ENCODE measurements at regions not wholly inside any gene's neighbourhood (a gene's known extent, or its start where the extent isn't known, plus 50 kb on each side); places are given as distances from the start of the nearest gene placed in this dataset.

DNA sequence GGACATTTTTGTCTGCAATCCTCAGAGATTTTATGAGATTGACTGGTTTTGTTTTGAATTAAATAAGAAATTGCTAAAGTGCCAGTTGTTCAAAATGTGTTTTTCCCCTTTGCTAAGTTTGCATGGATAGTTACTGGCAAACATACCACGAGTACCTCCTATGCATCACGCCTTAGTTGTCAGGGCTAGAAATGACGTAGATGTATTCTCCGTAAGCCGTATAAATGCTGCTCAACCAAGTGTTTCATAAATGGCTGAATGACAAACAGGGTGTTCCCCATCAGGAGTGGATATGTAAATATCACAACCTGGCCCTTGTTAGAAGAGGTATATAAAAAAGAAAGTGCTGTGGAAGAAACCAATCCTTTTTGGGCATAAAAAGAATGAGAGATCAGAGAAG, 341.1 kb upstream of the ZFP64 start:
- Histone ChIP-seq H3K79me2 (ENCODE audit: insufficient read depth, low read depth, low read length) (no peaks in the 10 kb centered on the region), H3K4me1 (ENCODE audit: insufficient read depth, low read length, poor library complexity, severe bottlenecking) (no peaks in the 10 kb centered on the region), H3K4me3 (ENCODE audit: low read depth, low read length, poor library complexity, severe bottlenecking) (no peak overlapping the region), H4K20me1 (ENCODE audit: insufficient read depth, low read length) (no peaks in the 10 kb centered on the region), H3K36me3 (ENCODE audit: insufficient read depth, low read length) (no peaks in the 10 kb centered on the region), H3K4me2 (ENCODE audit: low read length) (no peak overlapping the region), H2AFZ (ENCODE audit: low read length) (no peak overlapping the region), H3K27ac (ENCODE audit: low read depth, low read length, poor library complexity, severe bottlenecking) (no peak overlapping the region), H3K9me2 (ENCODE audit: insufficient read depth, low read length) (no peaks in the 10 kb centered on the region), H3K9me3 (ENCODE audit: low read length) (no peaks in the 10 kb centered on the region)
- ChIA-PET POLR2A (no interaction called here), CTCF (ENCODE audit: unreplicated experiment) (no interaction called here)
- DNase-seq (ENCODE audit: low spot score) = no peak
- intact Hi-C loops (cut with micrococcal nuclease; ENCODE audit: unreplicated experiment) = no loop called here
- no peak for TF ChIP-seq EZH2phosphoT487 (IDR thresholded peaks at IDR 0.05; ENCODE audit: borderline replicate concordance, low read depth, low read length)
- BruUV-seq (replicated peaks) = no TSS peak

DNA sequence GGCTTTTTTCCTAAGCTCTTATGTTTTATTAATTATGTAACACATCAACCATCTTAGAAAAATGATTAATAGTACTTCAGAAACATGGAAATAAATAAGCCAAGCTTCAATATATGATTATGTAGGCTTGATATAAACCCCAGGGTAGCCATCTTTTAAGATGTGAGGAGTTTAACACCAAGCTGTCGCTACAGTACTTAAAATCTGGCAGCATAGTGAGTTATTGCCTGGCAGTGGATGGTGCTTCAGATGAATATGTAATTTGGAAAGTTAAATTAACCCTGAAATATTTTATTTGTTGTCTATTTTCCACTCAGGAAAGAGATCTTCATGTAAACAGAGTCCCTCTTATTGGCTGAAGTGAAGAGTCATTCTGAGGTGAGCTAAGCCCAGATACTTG, 339.0 kb upstream of the ZFP64 start:
- no TSS peak for BruUV-seq (replicated peaks)

DNA sequence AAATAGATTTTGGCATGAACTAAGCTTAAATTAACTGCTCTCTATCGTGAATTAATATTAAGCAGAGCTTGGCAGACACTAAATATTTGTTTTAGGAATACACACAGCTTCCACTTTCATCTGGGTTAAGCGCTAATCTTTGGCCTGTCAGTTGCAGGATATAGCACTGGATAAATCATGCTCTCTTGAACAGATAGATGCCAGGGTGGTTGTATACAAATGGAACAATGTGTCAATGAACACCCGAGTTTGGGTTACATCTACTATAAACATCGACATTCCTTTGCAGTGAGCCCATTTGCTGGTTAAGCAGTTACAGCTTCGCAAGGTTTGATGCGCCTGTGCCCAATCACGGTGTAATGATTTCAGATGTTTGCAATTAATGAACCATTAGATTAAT, 338.2 kb upstream of the ZFP64 start:
- Histone ChIP-seq H3K27ac (ENCODE audit: low read depth, low read length, poor library complexity, severe bottlenecking) (no peak overlapping the region), H3K36me3 (ENCODE audit: insufficient read depth, low read length) (no peaks in the 10 kb centered on the region), H3K4me2 (ENCODE audit: low read length) (no peak overlapping the region), H3K9me2 (ENCODE audit: insufficient read depth, low read length) (no peaks in the 10 kb centered on the region), H3K9me3 (ENCODE audit: low read length) (no peaks in the 10 kb centered on the region), H2AFZ (ENCODE audit: low read length) (no peak overlapping the region), H3K79me2 (ENCODE audit: insufficient read depth, low read depth, low read length) (no peaks in the 10 kb centered on the region), H3K4me1 (ENCODE audit: insufficient read depth, low read length, poor library complexity, severe bottlenecking) (no peaks in the 10 kb centered on the region), H4K20me1 (ENCODE audit: insufficient read depth, low read length) (no peaks in the 10 kb centered on the region), H3K4me3 (ENCODE audit: low read depth, low read length, poor library complexity, severe bottlenecking) (no peak overlapping the region)
- ChIA-PET POLR2A (no interaction called here), CTCF (ENCODE audit: unreplicated experiment) (no interaction called here)
- intact Hi-C loops (cut with micrococcal nuclease; ENCODE audit: unreplicated experiment) = no loop called here
- no peak for TF ChIP-seq EZH2phosphoT487 (IDR thresholded peaks at IDR 0.05; ENCODE audit: borderline replicate concordance, low read depth, low read length)
- TF ChIP-seq, protein P1, sequence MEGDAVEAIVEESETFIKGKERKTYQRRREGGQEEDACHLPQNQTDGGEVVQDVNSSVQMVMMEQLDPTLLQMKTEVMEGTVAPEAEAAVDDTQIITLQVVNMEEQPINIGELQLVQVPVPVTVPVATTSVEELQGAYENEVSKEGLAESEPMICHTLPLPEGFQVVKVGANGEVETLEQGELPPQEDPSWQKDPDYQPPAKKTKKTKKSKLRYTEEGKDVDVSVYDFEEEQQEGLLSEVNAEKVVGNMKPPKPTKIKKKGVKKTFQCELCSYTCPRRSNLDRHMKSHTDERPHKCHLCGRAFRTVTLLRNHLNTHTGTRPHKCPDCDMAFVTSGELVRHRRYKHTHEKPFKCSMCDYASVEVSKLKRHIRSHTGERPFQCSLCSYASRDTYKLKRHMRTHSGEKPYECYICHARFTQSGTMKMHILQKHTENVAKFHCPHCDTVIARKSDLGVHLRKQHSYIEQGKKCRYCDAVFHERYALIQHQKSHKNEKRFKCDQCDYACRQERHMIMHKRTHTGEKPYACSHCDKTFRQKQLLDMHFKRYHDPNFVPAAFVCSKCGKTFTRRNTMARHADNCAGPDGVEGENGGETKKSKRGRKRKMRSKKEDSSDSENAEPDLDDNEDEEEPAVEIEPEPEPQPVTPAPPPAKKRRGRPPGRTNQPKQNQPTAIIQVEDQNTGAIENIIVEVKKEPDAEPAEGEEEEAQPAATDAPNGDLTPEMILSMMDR (conservative IDR thresholded peaks at IDR 0.05; ENCODE audit: low read length) = no peak
- BruUV-seq (replicated peaks) = no TSS peak
- no peak for DNase-seq (ENCODE audit: low spot score)

More for the DNA sequence above, 339.0 kb upstream of the ZFP64 start:
- ChIA-PET POLR2A (no interaction called here), CTCF (ENCODE audit: unreplicated experiment) (no interaction called here)
- Histone ChIP-seq H3K9me2 (ENCODE audit: insufficient read depth, low read length) (no peaks in the 10 kb centered on the region), H2AFZ (ENCODE audit: low read length) (no peak overlapping the region), H3K4me2 (ENCODE audit: low read length) (no peak overlapping the region), H3K9me3 (ENCODE audit: low read length) (no peaks in the 10 kb centered on the region), H3K4me1 (ENCODE audit: insufficient read depth, low read length, poor library complexity, severe bottlenecking) (no peaks in the 10 kb centered on the region), H3K4me3 (ENCODE audit: low read depth, low read length, poor library complexity, severe bottlenecking) (no peak overlapping the region), H3K79me2 (ENCODE audit: insufficient read depth, low read depth, low read length) (no peaks in the 10 kb centered on the region), H3K36me3 (ENCODE audit: insufficient read depth, low read length) (no peaks in the 10 kb centered on the region), H3K27ac (ENCODE audit: low read depth, low read length, poor library complexity, severe bottlenecking) (no peak overlapping the region), H4K20me1 (ENCODE audit: insufficient read depth, low read length) (no peaks in the 10 kb centered on the region)
- intact Hi-C loops (cut with micrococcal nuclease; ENCODE audit: unreplicated experiment) = no loop called here
- TF ChIP-seq, protein P1 (conservative IDR thresholded peaks at IDR 0.05; ENCODE audit: low read length) = no peak
- TF ChIP-seq EZH2phosphoT487 (IDR thresholded peaks at IDR 0.05; ENCODE audit: borderline replicate concordance, low read depth, low read length) = no peak
- no peak for DNase-seq (ENCODE audit: low spot score)
